ENCODE measurements at regions not wholly inside any gene's neighbourhood (a gene's known extent, or its start where the extent isn't known, plus 50 kb on each side); places are given as distances from the start of the nearest gene placed in this dataset.

GRCh38 chr5:135263022-135263668 lies 135.9 kb downstream of the MACROH2A1 start (continued):
- TF ChIP-seq SPEN (CRISPR knock-in tag; IDR thresholded peaks at IDR 0.05; ENCODE audit: low read depth) (no peak), GATA4 (IDR thresholded peaks at IDR 0.05; ENCODE audit: borderline replicate concordance, low read depth) (peak; percentile 63; the same call in 1 of the 2 replicates), FOSL2 (CRISPR knock-in tag; IDR thresholded peaks at IDR 0.05) (peak; percentile 100), MEF2D (CRISPR knock-in tag; IDR thresholded peaks at IDR 0.05) (no peak), ZNF34 (CRISPR knock-in tag; IDR thresholded peaks at IDR 0.05; ENCODE audit: borderline replicate concordance) (no peak), SIX4 (CRISPR knock-in tag; IDR thresholded peaks at IDR 0.05) (no peak), GTF2F1 (IDR thresholded peaks at IDR 0.05; ENCODE audit: low read length) (no peak), ZSCAN22 (CRISPR knock-in tag; IDR thresholded peaks at IDR 0.05) (no peak), SKI (IDR thresholded peaks at IDR 0.05; ENCODE audit: partially characterized antibody) (peak; percentile 88), NFE2L2 (IDR thresholded peaks at IDR 0.05; ENCODE audit: low read length) (no peak), ZBTB37 (CRISPR knock-in tag; IDR thresholded peaks at IDR 0.05) (no peak), EP300 (IDR thresholded peaks at IDR 0.05; ENCODE audit: low read depth in 2 of 2, low read length in 2 of 2) (peak; percentile 89 to 96; a peak in 3 of 4 replicates), EP300 (CRISPR knock-in tag; IDR thresholded peaks at IDR 0.05; ENCODE audit: borderline replicate concordance) (peak; percentile 97), ZNF12 (CRISPR knock-in tag; IDR thresholded peaks at IDR 0.05) (peak; percentile 75), KLF15 (CRISPR knock-in tag; IDR thresholded peaks at IDR 0.05; ENCODE audit: borderline replicate concordance) (no peak), ZNF839 (CRISPR knock-in tag; IDR thresholded peaks at IDR 0.05; ENCODE audit: borderline replicate concordance) (no peak)
- TF ChIP-seq, protein P1, sequence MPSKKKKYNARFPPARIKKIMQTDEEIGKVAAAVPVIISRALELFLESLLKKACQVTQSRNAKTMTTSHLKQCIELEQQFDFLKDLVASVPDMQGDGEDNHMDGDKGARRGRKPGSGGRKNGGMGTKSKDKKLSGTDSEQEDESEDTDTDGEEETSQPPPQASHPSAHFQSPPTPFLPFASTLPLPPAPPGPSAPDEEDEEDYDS (CRISPR knock-in tag; IDR thresholded peaks at IDR 0.05), result no peak; the same call in 1 of the 2 replicates
- TF ChIP-seq, protein P2, sequence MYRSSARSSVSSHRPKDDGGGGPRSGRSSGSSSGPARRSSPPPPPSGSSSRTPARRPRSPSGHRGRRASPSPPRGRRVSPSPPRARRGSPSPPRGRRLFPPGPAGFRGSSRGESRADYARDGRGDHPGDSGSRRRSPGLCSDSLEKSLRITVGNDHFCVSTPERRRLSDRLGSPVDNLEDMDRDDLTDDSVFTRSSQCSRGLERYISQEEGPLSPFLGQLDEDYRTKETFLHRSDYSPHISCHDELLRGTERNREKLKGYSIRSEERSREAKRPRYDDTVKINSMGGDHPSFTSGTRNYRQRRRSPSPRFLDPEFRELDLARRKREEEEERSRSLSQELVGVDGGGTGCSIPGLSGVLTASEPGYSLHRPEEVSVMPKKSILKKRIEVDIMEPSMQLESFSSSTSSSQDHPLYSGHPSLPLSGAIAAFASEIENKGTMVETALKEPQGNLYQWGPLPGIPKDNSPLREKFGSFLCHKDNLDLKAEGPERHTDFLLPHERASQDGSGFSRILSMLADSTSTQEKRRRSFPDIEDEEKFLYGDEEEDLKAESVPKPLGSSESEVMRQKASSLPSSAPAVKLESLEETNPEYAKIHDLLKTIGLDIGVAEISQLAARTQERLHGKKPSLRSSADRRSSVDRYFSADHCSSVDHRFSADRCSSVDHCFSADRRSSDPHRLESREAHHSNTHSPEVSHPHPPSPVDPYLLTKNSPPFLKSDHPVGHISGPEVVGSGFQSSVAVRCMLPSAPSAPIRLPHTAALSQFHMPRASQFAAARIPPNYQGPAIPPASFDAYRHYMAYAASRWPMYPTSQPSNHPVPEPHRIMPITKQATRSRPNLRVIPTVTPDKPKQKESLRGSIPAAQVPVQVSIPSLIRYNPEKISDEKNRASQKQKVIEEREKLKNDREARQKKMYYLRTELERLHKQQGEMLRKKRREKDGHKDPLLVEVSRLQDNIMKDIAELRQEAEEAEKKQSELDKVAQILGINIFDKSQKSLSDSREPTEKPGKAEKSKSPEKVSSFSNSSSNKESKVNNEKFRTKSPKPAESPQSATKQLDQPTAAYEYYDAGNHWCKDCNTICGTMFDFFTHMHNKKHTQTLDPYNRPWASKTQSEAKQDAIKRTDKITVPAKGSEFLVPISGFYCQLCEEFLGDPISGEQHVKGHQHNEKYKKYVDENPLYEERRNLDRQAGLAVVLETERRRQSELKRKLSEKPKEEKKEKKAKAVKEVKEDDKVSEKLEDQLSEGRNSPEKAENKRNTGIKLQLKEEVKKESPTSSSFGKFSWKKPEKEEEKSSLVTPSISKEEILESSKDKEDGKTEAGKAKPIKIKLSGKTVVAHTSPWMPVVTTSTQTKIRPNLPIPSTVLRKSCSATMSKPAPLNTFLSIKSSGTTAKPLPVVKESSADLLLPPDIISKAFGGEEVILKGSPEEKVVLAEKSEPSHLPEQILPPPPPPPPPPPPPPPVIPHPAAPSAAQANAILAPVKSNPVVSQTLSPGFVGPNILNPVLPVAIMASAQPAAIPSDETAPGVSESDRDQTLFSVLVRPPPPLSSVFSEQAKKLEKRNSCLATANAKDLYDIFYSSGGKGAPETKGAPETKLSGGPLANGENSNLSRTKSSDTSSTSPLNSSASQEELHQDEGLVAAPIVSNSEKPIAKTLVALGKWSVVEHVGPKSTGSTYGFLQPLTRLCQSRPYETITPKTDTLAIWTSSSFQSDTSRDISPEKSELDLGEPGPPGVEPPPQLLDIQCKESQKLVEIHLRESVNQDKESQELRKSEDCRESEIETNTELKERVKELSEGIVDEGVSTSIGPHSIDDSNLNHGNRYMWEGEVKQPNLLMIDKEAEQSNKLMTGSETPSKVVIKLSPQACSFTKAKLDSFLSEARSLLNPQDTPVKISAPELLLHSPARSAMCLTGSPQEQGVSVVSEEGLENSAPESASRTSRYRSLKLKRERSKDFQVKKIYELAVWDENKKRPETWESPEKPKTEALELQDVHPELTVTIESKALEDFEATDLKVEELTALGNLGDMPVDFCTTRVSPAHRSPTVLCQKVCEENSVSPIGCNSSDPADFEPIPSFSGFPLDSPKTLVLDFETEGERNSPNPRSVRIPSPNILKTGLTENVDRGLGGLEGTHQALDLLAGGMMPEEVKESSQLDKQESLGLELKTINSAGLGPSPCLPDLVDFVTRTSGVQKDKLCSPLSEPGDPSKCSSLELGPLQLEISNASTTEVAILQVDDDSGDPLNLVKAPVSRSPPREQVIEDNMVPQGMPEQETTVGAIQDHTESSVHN (CRISPR knock-in tag; IDR thresholded peaks at IDR 0.05), result 0 out of 2 replicates have a peak, but pooled peaks have one; percentile 67
- TF ChIP-seq, protein P3, sequence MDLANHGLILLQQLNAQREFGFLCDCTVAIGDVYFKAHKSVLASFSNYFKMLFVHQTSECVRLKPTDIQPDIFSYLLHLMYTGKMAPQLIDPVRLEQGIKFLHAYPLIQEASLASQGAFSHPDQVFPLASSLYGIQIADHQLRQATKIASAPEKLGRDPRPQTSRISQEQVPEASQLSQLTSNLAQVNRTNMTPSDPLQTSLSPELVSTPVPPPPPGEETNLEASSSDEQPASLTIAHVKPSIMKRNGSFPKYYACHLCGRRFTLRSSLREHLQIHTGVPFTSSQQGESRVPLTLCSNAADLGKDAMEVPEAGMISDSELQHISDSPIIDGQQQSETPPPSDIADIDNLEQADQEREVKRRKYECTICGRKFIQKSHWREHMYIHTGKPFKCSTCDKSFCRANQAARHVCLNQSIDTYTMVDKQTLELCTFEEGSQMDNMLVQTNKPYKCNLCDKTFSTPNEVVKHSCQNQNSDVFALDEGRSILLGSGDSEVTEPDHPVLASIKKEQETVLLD (CRISPR knock-in tag; IDR thresholded peaks at IDR 0.05; ENCODE audit: low read depth), result no peak

Measured in HepG2 (cell line).